Karpas-422 (cell line): ENCODE measurements at regions not wholly inside any gene's neighbourhood (a gene's known extent, or its start where the extent isn't known, plus 50 kb on each side); places are given as distances from the start of the nearest gene placed in this dataset.

ENCODE experiments used
- DNase-seq: peaks from one replicate; pipeline ENCODE4 v3.0.0-alpha.2; 2015
- H2AFZ ChIP-seq: fragments of 200-600 bp; sonication (generic); 2 replicates; pipeline ENCODE4 v1.6.1; 2014; ENCODE audit warnings: antibody characterized with exemption, low read length, mixed read lengths
- H3K27ac ChIP-seq: fragments of 200-600 bp; sonication (generic); 2 replicates; pipeline ENCODE4 v1.5.1; 2014; ENCODE audit warnings: mild to moderate bottlenecking, low read length, moderate library complexity
- H3K27me3 ChIP-seq: fragments of 200-600 bp; sonication (generic); 2 replicates; pipeline ENCODE4 v1.6.1; 2014; ENCODE audit warnings: low read length, mixed read lengths
- H3K36me3 ChIP-seq: fragments of 200-600 bp; sonication (generic); 2 replicates; pipeline ENCODE4 v1.6.1; 2014; ENCODE audit warnings: low read length, mixed read lengths; ENCODE audit not compliant: insufficient read depth
- H3K4me1 ChIP-seq: fragments of 200-600 bp; sonication (generic); 2 replicates; pipeline ENCODE4 v1.6.1; 2014; ENCODE audit warnings: mild to moderate bottlenecking, low read length, mixed read lengths
- H3K4me2 ChIP-seq: fragments of 200-600 bp; sonication (generic); 2 replicates; pipeline ENCODE4 v1.6.1; 2014; ENCODE audit warnings: low read length, low read depth, mild to moderate bottlenecking; ENCODE audit not compliant: poor library complexity, severe bottlenecking
- H3K4me3 ChIP-seq: fragments of 200-600 bp; sonication (generic); 2 replicates; pipeline ENCODE4 v1.5.1; 2014; ENCODE audit warnings: mild to moderate bottlenecking, antibody characterized with exemption, low read length, mixed read lengths
- H3K79me2 ChIP-seq: fragments of 200-600 bp; sonication (generic); 2 replicates; pipeline ENCODE4 v1.6.1; 2014; ENCODE audit warnings: mild to moderate bottlenecking, low read length, mixed read lengths
- H3K9ac ChIP-seq: fragments of 200-600 bp; sonication (generic); 2 replicates; pipeline ENCODE4 v1.6.0; 2014; ENCODE audit warnings: low read length
- H3K9me2 ChIP-seq: fragments of 200-600 bp; sonication (generic), shearing (Covaris generic); replicated peaks from 2 replicates; pipeline ENCODE4 v1.6.0; 2014; ENCODE audit warnings: mild to moderate bottlenecking, low read length, moderate library complexity; ENCODE audit not compliant: insufficient read depth
- H3K9me3 ChIP-seq: fragments of 300-700, 200-600 bp; sonication (generic); 2 replicates; pipeline ENCODE4 v1.6.1; 2014; ENCODE audit warnings: low read length, mixed read lengths
- H4K20me1 ChIP-seq: fragments of 200-600 bp; sonication (generic); 2 replicates; pipeline ENCODE4 v1.6.1; 2014; ENCODE audit warnings: mild to moderate bottlenecking, antibody characterized with exemption, low read length, low read depth; ENCODE audit not compliant: insufficient read depth

- no peak overlapping the region for H3K9ac ChIP-seq
- H3K9me2 ChIP-seq: no peaks in the 10 kb centered on the region
- no peaks in the 10 kb centered on the region for H3K9me3 ChIP-seq
- H3K27ac ChIP-seq: no peak overlapping the region
- H4K20me1 ChIP-seq: no peaks in the 10 kb centered on the region
- no peaks in the 10 kb centered on the region for H3K79me2 ChIP-seq
- no peaks in the 10 kb centered on the region for H3K27me3 ChIP-seq
- no peaks in the 10 kb centered on the region for H3K4me1 ChIP-seq
- no peak overlapping the region for H2AFZ ChIP-seq
- DNase-seq: no peak
- H3K4me2 ChIP-seq: no peak overlapping the region
- no peaks in the 10 kb centered on the region for H3K36me3 ChIP-seq
- no peak overlapping the region for H3K4me3 ChIP-seq
Observed at GRCh38 chr17:71378036-71378435, 742.8 kb upstream of the SOX9 start.

- Histone ChIP-seq H3K79me2 (no peaks in the 10 kb centered on the region), H3K36me3 (no peaks in the 10 kb centered on the region), H4K20me1 (no peaks in the 10 kb centered on the region), H3K27me3 (no peaks in the 10 kb centered on the region), H3K4me3 (no peak overlapping the region), H3K4me1 (no peaks in the 10 kb centered on the region), H3K4me2 (no peak overlapping the region), H3K27ac (no peak overlapping the region), H2AFZ (no peak overlapping the region), H3K9me3 (no peaks in the 10 kb centered on the region), H3K9ac (no peak overlapping the region), H3K9me2 (no peaks in the 10 kb centered on the region)
- no peak for DNase-seq
Observed at GRCh38 chr17:71378741-71379140, 742.1 kb upstream of the SOX9 start.

- no peak overlapping the region for H3K4me3 ChIP-seq
- H3K79me2 ChIP-seq: no peaks in the 10 kb centered on the region
- no peak overlapping the region for H3K27ac ChIP-seq
- no peaks in the 10 kb centered on the region for H3K27me3 ChIP-seq
- no peaks in the 10 kb centered on the region for H3K4me1 ChIP-seq
- H3K36me3 ChIP-seq: no peaks in the 10 kb centered on the region
- DNase-seq: no peak
- H3K9me3 ChIP-seq: no peaks in the 10 kb centered on the region
- H4K20me1 ChIP-seq: no peaks in the 10 kb centered on the region
- H2AFZ ChIP-seq: no peak overlapping the region
- H3K4me2 ChIP-seq: no peak overlapping the region
- no peak overlapping the region for H3K9ac ChIP-seq
- no peaks in the 10 kb centered on the region for H3K9me2 ChIP-seq
Observed at GRCh38 chr17:71379512-71379911, 741.3 kb upstream of the SOX9 start.

GRCh38 chr17:71380535-71380934 lies 740.3 kb upstream of the SOX9 start:
- Histone ChIP-seq H4K20me1 (no peaks in the 10 kb centered on the region), H3K9me2 (no peaks in the 10 kb centered on the region), H3K27me3 (no peaks in the 10 kb centered on the region), H3K4me1 (no peaks in the 10 kb centered on the region), H3K27ac (no peak overlapping the region), H3K4me2 (no peak overlapping the region), H3K36me3 (no peaks in the 10 kb centered on the region), H2AFZ (no peak overlapping the region), H3K79me2 (no peaks in the 10 kb centered on the region), H3K9ac (no peak overlapping the region), H3K9me3 (no peaks in the 10 kb centered on the region), H3K4me3 (no peak overlapping the region)
- no peak for DNase-seq

GRCh38 chr17:71380936-71381335 lies 739.9 kb upstream of the SOX9 start:
- no peak for DNase-seq
- no peaks in the 10 kb centered on the region for H3K4me1 ChIP-seq
- no peaks in the 10 kb centered on the region for H3K79me2 ChIP-seq
- no peak overlapping the region for H3K4me2 ChIP-seq
- H3K9me2 ChIP-seq: no peaks in the 10 kb centered on the region
- no peak overlapping the region for H2AFZ ChIP-seq
- H3K4me3 ChIP-seq: no peak overlapping the region
- H3K27me3 ChIP-seq: no peaks in the 10 kb centered on the region
- no peaks in the 10 kb centered on the region for H3K9me3 ChIP-seq
- no peaks in the 10 kb centered on the region for H4K20me1 ChIP-seq
- H3K36me3 ChIP-seq: no peaks in the 10 kb centered on the region
- H3K27ac ChIP-seq: no peak overlapping the region
- no peak overlapping the region for H3K9ac ChIP-seq

GRCh38 chr17:71383091-71383490 lies 737.7 kb upstream of the SOX9 start:
- no peaks in the 10 kb centered on the region for H3K4me1 ChIP-seq
- no peak overlapping the region for H3K4me3 ChIP-seq
- H2AFZ ChIP-seq: no peak overlapping the region
- H3K27ac ChIP-seq: no peak overlapping the region
- no peaks in the 10 kb centered on the region for H3K27me3 ChIP-seq
- H3K79me2 ChIP-seq: no peaks in the 10 kb centered on the region
- no peak overlapping the region for H3K4me2 ChIP-seq
- no peak overlapping the region for H3K9ac ChIP-seq
- H3K36me3 ChIP-seq: no peaks in the 10 kb centered on the region
- H4K20me1 ChIP-seq: no peaks in the 10 kb centered on the region
- no peaks in the 10 kb centered on the region; the same call in 1 of the 2 replicates for H3K9me2 ChIP-seq
- DNase-seq: no peak
- no peaks in the 10 kb centered on the region for H3K9me3 ChIP-seq

GRCh38 chr17:71387456-71387855 lies 733.4 kb upstream of the SOX9 start:
- H3K36me3 ChIP-seq: no peaks in the 10 kb centered on the region
- no peaks in the 10 kb centered on the region for H3K4me1 ChIP-seq
- no peaks in the 10 kb centered on the region for H3K79me2 ChIP-seq
- H3K27ac ChIP-seq: no peak overlapping the region
- no peak for DNase-seq
- no peak overlapping the region for H3K9ac ChIP-seq
- H3K4me3 ChIP-seq: no peak overlapping the region
- H3K9me3 ChIP-seq: no peaks in the 10 kb centered on the region
- H2AFZ ChIP-seq: no peak overlapping the region
- H3K4me2 ChIP-seq: no peak overlapping the region
- no peaks in the 10 kb centered on the region for H4K20me1 ChIP-seq
- H3K9me2 ChIP-seq: no peaks in the 10 kb centered on the region; the same call in 1 of the 2 replicates
- no peaks in the 10 kb centered on the region for H3K27me3 ChIP-seq

GRCh38 chr17:71392715-71393567 lies 727.9 kb upstream of the SOX9 start:
- no peaks in the 10 kb centered on the region for H4K20me1 ChIP-seq
- H3K4me1 ChIP-seq: no peaks in the 10 kb centered on the region
- no peak for DNase-seq
- H3K9me2 ChIP-seq: no peaks in the 10 kb centered on the region; the same call in 1 of the 2 replicates
- H3K27ac ChIP-seq: no peak overlapping the region
- H3K4me3 ChIP-seq: no peak overlapping the region
- H3K79me2 ChIP-seq: no peaks in the 10 kb centered on the region
- no peak overlapping the region for H3K9ac ChIP-seq
- H2AFZ ChIP-seq: no peak overlapping the region
- no peaks in the 10 kb centered on the region for H3K9me3 ChIP-seq
- H3K36me3 ChIP-seq: no peaks in the 10 kb centered on the region
- H3K4me2 ChIP-seq: no peak overlapping the region
- no peaks in the 10 kb centered on the region for H3K27me3 ChIP-seq
